Epithelial cell of esophagus (primary cell): ENCODE measurements at regions not wholly inside any gene's neighbourhood (a gene's known extent, or its start where the extent isn't known, plus 50 kb on each side); places are given as distances from the start of the nearest gene placed in this dataset.
"Not testable (repeated sequence)": the region's sequence is repeated elsewhere in the genome, so short reads cannot be mapped to it uniquely, and the experiment has no call there.

Source experiments
- DNase-seq: peaks from one replicate; pipeline ENCODE4 v3.0.0; 2010; ENCODE audit warnings: low read depth
- H3K4me3 ChIP-seq: 2 replicates; pipeline ENCODE4 v1.5.1; 2011; ENCODE audit warnings: mild to moderate bottlenecking, low read length, control low read depth
- CTCF ChIP-seq: IDR thresholded peaks from 2 replicates; pipeline ENCODE4 v1.5.1; 2011; ENCODE audit warnings: low read depth, mild to moderate bottlenecking, low read length, control low read depth, inconsistent platforms; ENCODE audit not compliant: insufficient read depth; ENCODE audit errors: missing control alignments

DNA sequence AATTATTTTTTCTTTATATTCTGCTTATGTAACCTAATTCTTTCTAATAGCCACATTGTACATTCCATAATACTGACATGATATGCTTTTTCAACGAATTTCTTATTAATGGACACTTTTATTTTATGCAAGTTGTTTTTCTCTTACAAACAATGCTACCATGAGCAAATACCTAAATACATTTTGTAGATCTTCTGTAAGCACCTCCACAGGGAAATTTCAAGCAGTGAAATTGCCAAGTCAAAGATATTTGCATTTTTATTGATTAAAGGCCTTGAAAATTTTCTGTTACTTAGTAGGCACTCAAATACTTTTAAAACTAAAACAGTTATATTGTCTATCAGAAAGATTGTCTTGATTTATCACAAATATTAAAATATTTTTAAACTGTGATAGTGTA lies 79.6 kb upstream of the C3orf49 start:
- TF ChIP-seq CTCF, result no peak
- no peak for DNase-seq
- no peak overlapping the region for H3K4me3 ChIP-seq

DNA sequence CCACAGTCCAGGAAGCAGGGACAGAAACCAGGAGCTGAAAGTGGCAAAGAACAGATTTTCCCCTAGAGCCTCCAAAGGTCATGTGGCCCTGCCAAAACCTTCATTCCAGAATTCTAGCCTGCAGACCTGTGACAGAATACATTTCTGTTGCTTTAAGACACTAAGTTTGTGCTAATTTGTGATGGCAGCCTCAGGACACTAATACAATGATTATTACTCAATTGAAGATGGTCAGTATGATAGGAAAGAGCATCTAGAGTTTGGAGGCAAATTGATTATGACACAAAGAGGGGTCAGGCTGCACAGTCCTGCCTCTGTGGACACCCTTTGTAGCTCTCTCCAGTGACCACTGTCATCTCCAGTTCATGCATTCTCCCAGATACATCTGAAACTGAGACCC lies 79.0 kb upstream of the C3orf49 start:
- TF ChIP-seq CTCF, result no peak
- H3K4me3 ChIP-seq, result no peak overlapping the region
- DNase-seq, result no peak

DNA sequence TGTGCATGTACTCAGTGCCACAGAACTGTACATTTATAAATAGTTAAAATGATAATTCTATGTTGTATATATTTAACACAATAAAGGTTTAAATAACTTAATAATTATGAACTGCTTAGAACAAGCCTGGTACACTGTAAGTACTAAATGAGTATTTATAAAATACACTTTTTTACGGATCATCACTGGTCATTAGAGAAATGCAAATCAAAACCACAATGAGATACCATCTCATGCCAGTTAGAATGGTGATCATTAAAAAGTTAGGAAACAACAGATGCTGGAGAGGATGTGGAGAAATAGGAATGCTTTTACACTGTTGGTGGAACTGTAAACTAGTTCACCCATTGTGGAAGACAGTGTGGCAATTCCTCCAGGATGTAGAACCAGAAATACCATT lies 74.4 kb upstream of the C3orf49 start:
- not testable (repeated sequence) for H3K4me3 ChIP-seq, DNase-seq

- H3K4me3 ChIP-seq, result no peak overlapping the region
- no peak for DNase-seq
- TF ChIP-seq CTCF, result no peak
Observed at GRCh38 chr3:63745757-63746156, 73.3 kb upstream of the C3orf49 start.

DNA sequence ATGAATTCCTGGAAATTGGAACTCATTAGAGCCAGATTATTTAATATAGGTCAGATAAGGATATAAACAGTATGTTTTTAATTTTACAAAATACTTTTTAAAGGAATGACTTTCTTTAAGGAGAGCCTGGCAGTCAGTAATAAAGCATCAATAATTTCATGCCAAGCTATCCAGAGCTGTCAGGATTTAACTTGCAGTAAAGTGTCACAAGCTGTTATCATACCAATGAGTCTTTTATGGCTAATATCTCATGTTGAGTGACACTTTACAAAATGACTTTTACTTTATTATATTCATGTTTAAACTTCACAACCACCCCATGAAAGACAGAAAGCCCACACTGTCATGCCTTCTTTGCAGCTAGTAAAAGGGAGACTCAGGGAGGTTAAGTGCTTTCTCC lies 72.9 kb upstream of the C3orf49 start:
- TF ChIP-seq CTCF, result no peak
- H3K4me3 ChIP-seq, result no peak overlapping the region
- DNase-seq, result no peak

DNA sequence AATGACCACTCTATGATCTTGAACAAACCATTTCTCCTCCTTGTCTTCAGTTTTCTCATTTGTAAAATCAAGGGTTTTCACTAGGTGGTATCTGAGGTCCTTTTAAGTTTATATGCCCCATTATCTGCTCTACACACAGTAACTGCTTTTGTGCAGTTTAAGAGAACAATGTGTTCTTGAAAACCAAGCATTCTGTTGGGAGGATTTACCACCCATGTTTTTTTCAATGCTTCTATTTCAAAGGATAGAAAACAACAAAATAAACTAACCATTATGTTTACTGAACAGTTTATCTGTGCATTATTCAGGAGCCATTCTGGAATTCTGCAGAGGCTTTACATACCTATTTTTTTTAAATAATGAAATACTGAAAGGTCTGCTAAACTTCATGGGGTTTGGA lies 67.6 kb upstream of the C3orf49 start:
- TF ChIP-seq CTCF, result no peak
- DNase-seq, result no peak
- H3K4me3 ChIP-seq, result no peak overlapping the region

GRCh38 chr3:63753567-63753966 lies 65.5 kb upstream of the C3orf49 start:
- TF ChIP-seq CTCF, result no peak
- DNase-seq, result peak; percentile 60
- H3K4me3 ChIP-seq, result no peak overlapping the region

- no peak overlapping the region for H3K4me3 ChIP-seq
- TF ChIP-seq CTCF, result no peak
- DNase-seq, result no peak
Observed at GRCh38 chr3:63753995-63754394, 65.1 kb upstream of the C3orf49 start.
